HG03432 (cell line): ENCODE measurements at regions not wholly inside any gene's neighbourhood (a gene's known extent, or its start where the extent isn't known, plus 50 kb on each side); places are given as distances from the start of the nearest gene placed in this dataset.
"Not testable (repeated sequence)": the region's sequence is repeated elsewhere in the genome, so short reads cannot be mapped to it uniquely, and the experiment has no call there.

Experiments used
- ATAC-seq: cut with Tn5 transposase; IDR thresholded peaks from one replicate; pipeline ENCODE4 v1.9.1; 2021; ENCODE audit warnings: mild to moderate bottlenecking, moderate library complexity; ENCODE audit not compliant: unreplicated experiment

DNA sequence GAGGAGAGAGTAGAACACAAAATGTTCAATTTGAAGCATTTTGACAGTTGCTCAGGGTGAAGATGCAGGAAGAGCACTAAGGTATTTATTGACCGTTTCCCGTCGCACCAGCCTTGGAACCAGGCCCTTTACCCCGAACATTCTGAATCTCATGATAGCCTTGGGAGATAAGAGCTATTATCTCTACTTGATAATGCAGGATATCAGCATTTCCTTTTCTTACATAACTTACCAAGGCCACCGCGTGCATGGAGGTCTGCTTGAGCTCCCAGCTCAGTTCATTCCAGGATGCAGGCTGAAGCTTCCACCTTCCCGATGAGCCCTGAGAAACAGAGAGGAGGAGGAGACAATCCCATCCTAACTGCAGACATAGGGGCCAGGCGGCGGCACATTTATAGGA lies 324.2 kb upstream of the COBL start:
- ATAC-seq: no peak

DNA sequence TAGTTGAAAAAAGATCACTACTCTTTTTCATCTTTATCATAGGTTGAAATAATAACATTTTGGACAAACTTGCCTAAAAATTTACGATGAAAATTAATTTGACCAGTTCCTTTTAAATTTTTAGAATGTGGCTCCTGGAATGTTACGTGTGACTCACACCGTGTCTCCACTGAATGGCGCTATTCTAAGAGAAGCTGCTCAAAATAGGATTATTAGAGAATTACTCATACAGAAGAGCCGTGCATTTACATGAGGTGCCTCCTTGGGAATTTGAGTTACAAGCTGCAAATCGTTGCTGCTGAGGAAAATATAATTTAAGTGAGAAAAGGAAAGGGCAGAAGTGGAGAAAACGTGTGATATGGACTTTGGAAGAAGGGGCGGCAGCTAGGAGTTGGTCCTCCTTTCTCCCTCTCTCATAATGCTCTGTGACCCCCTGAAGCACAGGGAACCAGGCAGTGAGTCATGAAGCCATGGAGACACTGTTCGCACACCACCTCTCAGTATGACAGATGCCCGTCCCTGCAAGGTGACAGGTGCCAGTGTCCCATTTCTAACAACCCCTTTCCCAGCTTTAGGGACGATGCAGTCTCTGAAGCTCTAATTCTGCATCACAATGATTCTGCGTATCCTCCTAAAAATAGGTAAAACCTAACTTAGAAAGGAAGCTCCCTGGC lies 323.2 kb upstream of the COBL start:
- ATAC-seq: no peak

DNA sequence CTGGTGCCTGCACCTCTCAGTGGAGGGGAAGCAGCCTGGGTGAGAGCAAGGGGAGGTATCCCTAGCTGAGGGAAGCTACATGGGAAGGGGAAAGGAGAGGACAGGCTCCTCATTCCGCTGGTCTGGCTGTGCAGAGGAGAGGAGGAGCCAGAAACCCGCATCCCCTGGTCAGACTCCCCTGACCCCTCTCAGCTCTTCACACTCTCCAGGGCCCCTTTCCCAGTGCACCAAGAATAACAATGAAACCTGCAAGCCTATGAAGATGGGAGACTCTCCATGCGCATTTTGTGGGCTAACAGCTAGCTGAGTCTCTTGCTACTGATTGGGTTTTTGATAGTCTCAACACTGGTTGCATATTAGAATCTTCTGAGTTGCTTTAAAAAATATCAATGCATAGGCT lies 319.9 kb upstream of the COBL start:
- ATAC-seq: no peak

DNA sequence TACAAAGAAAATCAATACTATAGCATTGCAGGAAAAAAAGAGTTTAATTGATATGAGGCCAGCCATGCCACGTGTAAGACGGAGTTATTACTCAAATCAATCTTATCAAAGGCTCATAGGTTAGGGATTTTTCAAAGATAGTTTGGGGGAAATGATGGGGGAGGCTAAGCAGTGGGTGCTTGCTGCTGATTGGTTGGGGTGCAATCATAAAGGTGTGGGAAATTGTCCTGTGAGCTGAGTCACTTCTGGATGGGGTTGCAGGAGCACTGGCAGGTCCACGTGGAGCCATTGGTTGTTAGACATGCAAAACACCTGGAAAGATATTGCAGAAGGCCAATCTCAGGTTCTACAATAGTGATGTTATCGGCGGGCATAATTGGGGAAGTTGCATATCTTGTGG lies 319.2 kb upstream of the COBL start:
- no peak for ATAC-seq

DNA sequence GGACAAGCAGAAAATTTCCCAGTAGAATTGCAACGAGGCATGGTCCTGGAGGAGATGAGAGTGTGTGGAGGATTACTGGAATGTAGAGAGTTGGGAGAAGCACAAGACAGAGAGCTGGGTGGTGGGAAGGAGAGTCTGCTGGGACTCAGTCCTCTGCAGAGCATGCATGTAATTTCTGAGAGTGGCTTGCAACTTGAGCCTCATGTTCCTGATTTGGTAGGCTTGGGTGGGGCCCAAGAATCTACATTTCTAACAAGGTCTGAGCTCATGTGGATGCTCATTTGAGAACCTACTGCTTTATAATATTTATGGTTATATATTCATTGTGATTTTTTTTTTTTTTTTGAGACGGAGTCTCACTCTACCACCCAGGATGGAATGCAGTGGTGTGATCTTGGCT lies 317.9 kb upstream of the COBL start:
- ATAC-seq: no peak

DNA sequence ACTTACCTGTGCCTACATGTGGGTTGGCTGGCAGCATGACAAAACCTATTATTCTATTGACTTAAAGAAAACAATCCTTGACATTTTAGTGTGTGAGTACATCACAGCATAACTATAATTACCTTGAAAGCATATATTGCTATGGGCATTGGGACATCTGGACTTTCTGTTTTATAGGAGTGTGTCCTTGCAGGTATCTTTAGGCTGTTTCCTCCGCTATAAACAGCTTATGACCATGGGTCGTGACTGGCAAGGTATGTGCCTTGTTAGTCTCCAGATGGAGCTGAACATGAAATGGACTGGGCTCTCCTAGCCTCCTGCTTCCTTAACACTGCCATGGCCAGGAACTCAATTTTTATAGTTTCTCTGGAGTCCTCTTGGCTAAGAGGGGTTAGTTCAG lies 317.4 kb upstream of the COBL start:
- ATAC-seq: no peak

DNA sequence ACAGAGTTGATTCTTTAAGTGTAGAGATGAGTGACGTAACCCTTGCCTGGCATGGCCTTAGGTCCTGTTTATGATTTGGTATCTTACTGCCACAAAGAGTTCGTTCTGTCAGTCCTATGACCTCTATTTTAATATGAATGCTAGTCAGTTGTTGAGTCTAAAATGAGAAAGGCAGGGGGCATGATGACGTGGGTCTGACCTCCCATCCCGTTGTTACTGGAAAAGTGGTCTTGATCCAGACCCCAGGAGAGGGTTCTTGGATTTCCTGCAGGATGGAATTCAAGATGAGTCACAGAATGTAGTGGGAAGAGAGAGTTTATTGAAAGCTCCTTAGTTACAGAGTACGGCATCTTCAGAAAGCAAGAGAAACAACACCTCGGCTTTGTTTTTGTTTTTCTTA lies 317.0 kb upstream of the COBL start:
- ATAC-seq: no peak

DNA sequence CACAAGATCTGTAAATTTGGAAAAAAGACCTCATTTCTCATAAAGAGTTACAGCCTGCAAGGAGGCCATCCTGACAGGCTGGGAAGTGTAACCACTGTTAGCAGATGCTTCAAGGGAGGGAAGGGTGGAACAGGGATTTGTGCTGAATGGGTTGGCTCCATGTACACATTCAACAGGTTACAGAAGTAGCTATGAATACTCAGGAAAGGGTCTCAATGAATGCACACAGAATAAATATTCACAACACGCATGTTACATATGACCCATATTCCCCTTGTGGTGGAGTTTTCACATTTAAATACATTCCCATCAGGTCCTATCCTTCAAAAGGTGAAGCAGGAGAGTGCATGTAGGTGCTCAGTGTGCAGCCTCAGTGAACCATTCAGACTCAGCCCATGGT lies 316.4 kb upstream of the COBL start:
- ATAC-seq: no peak

DNA sequence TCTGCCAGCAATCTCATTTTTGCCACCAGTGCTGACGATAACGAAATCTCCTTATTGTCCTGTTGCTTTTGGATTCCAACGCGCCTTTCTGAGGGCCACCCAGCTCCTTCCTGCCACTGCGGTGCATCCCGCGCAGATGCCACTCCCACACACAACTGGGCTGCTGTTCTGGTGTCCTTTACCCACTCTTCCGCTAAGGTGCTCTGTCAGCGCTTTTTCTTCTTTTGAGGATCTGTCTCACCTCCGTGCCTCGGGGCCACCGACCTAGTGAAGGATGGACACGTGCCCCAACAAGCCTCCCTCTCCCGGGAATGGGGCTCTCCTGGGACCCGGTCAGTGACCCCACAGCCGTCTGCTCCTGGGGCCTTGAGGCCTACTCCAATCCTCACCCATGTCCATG lies 314.3 kb upstream of the COBL start:
- ATAC-seq: no peak

DNA sequence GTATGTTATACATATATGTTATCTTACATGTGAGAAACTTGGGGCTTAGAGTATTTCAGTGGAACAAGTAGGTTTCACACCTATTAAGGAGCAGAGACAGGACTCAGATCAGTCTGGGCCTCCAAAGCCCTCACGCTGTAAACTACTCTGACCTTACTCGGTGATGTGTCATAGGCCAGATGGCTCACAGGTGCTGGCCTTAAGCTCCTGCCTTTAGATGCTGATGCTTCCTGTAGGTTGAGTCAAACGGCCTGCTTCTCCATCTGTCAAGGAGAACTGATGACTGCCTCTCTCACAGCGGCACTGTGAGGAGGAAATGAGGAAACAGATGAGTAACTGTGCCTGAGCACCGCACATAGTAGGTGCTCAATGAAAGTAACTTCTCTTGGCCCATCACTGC lies 312.6 kb upstream of the COBL start:
- no peak for ATAC-seq

DNA sequence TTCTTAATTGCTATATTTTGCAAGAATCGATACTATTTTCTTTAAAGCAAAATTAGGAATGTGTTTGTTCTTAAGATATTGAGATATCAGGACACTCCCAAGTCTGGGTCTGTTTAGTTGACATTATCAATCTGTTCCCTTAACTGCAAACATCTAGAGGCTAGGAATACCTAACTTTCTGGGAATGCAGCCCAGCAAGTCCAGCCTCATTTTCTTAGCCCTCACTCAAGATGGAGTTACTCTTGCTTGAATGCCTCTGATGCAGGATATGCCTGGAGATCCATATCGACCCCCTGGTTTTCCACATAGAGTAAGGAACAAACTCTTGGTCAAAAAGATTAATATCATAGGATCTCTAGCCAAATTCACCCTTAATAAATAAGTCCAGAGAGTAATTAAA lies 305.3 kb upstream of the COBL start:
- ATAC-seq: no peak

DNA sequence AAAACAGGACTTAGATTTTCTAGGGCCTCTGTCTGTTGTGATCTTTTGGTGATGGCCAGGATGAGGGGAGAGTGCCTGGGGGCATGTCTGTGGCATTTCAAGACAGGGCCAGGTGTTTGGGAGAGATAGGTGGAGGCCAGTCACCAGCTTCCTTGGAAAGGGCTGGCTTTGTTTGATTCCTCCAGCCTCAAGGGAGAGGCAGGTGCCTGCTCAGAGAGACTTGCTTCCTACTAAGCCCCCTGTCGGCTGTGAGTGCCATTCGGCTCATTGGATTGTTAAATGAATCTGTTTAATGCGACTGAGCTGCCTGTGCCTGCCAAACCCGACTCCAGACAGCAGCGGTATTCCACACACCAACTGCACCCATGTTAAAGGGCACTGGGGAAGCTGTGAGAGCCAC lies 304.1 kb upstream of the COBL start:
- ATAC-seq: no peak

DNA sequence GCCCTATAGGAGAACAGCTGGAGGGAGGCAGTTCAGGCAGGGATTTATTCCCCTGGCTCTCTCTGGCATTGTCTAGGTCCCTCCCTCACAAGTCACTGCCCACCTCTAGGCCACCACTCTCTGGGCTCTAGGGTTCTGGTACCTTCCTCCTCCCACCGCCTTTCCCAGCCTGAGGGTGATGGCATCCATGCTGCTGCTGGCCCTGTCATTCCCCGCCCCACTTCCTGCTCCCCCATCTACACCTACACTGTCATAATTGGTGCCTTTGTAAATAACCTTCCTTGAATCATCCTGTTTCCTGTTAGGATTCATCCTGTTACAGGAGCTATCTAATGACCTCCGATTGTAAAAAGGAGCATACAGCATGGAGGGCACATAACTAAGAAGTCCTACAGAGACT lies 303.3 kb upstream of the COBL start:
- ATAC-seq: no peak

DNA sequence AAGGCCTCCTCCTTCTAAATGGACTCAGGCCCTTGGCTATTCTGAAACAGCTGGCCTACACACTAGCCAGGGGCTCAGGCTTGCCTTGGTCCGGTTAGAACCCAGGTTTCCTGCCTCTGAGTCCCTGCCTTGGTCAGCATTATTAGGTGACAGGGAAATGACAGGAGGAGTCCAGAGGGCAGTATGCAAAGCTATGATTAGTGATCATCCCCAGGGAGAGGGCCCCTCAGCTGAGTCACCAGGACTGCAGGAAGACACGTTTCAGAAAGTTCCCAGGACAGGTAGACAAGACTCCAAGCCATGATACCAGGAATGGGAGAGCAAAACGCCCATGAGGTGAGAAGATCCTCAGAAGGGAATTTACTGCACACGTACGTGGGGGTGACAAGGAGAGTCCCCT lies 301.1 kb upstream of the COBL start:
- no peak for ATAC-seq

DNA sequence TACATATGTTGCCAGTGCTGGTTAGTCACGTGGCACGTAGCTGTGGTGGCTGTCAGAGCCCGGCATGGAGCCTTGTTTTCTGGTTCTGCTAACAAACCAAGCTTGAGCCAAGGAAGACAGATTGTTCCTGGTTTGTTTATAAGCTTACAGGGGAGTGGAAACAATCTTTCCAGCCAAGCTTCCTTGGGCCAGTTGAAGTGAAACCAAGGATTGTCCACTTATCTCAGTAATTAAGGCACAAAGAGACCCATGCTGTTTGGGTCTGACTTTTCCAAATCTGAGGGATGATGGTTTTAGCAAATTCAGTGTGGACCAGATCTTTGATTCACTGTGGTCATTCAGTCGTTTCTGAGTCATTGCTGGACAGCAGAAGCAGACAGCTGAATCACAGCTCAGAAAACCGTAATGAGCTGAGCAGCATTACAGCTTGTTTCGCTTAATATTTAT lies 297.3 kb upstream of the COBL start:
- no peak for ATAC-seq

DNA sequence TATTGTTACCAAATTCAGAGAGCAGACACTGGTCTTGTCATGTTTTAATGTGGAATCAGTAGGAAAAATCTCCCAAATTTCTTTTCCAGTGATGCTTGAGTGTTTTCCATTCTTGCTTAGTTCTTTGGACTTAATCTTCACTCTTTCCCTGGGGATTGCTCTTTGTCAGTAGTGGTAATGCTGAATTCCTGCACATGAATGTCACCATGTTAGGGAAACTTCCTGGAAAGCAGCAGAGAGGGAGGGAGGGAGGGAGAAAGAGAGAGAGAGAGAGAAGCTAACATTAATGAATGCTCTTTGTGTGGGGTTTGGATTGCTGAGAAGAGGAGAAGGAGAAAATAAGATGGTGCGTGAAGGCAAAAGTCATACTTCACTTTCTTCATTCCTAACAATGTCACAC lies 295.3 kb upstream of the COBL start:
- no peak for ATAC-seq

DNA sequence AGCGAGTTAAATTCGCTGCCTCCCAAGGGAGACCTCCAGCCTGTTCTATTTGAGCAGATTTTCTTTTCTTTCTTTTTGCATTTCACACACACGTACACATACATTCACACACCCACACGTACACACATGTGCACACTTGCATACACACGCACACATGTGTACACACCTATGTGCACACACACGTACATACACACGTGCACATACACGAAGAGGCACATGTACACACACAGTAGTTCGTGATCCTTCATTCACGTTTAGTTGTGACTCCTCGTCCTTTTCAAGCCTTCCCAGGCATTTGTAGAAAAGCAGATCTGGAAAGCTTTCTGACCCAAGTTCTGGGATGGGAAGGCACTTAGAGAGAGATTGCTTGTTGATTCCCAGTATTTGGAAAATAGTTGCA lies 290.8 kb upstream of the COBL start:
- no peak for ATAC-seq

DNA sequence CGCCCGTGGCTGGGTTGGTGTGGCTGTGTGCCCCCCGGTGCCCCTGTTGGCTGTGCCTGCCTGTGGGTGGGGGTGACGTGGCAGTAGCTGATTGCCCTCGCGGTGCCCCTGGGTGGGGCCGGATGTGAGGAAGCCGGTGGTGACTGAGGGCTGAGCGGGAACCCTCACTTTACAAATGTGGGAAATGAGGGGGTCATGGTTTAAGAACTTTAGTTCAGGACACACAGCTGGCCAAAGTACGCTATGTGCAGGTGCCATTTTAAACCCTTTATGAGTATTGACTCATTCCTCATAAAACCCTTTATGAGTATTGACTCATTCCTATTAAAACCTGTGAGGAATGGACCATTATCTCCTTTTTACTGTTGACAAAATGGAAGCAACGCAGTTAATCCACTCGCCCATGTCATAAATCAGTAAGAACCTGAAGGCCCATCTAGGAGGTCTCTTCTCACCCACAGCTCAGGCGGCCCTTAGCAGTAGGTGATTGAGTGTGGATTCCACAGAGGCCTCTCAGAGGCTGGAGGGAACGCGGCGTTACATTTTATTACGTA lies 290.1 kb upstream of the COBL start:
- no peak for ATAC-seq

DNA sequence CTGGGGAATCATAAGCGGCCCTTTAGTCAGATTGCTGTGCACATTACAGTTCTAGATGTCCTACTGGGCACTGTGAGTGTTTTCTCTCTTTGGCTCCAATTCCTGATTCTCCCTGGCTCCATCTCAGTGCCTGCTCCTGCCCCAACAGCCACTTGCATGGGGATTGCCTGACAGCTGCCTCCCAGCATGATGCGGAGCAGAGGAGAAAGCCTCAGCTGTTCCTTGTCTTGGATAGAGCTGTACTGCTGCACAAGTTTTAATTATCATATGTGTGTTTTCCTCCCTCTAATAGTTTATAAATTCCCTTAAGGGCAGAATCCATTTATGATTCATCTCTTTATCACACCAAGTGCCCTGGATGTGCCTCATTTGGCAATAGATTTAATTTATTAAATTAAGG lies 285.8 kb upstream of the COBL start:
- ATAC-seq: no peak

DNA sequence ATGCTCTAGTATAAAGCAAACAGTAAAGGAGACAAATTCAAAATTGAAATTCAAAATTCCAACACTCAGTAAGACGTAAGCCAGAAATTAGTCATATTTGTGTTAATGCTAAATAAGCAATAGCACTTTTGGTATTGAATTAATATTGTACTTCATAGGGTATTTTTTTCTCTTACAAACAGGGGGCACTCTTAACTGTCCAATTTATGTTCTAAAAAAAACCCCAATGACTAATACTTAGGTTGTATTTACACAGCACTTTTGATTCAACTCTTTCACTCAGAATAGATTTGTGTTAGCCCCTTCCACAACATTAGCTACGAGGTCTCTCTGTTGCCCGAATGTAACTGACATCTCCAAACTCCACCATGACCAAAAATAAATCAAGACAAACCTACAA lies 284.9 kb upstream of the COBL start:
- no peak for ATAC-seq

DNA sequence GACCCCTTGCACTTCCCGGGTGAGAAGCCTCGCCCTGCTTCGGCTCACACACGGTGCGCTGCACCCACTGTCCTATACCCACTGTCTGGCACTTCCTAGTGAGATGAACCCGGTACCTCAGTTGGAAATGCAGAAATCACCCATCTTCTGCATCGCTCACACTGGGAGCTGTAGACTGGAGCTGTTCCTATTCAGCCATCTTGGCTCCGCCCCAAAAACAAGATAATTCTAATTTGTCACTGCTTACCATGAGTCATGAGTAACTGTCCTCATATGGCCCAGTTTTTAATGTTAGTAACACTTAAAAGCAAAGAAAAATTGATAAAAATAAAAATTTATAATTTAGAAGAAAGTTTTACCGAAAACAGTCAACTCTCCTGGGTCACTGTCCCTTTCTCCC lies 283.3 kb upstream of the COBL start:
- not testable (repeated sequence) for ATAC-seq

DNA sequence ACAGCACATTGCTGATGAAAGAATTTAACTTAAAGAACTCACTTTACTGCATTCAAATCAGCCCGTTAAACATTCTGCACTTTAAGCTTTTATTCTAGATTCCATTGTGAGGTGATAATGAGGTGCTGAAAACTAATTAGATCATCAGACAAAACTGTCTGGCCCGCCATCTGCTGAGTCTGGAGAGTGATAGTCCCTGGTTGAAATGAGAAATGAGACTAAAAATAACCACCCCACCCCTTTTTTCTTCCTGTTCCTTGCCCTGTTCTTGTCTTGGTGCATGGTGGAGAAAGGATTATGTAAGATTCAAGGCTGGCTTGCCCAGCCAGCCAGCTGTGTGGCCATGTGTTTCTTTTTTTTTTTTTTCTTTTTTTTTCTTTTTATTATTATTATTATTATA lies 277.0 kb upstream of the COBL start:
- ATAC-seq: no peak
